Adrenal gland (tissue), 9 donors: ENCODE measurements at regions not wholly inside any gene's neighbourhood (a gene's known extent, or its start where the extent isn't known, plus 50 kb on each side); places are given as distances from the start of the nearest gene placed in this dataset.

Source experiments
- DNase-seq, 7 donors: peaks; one replicate each; pipeline ENCODE4 v3.0.0-alpha.2; 2019 to 2020
- H3K27ac ChIP-seq, 5 donors: fragments of 200-600 bp; sonication (generic) in 4 of 5; 1 replicate in 3 of 5; 2 replicates in 2 of 5; pipeline versions ENCODE4 v1.5.1 to v1.8.0; 2016 to 2020; ENCODE audit warnings: mild to moderate bottlenecking in 1 of 5
- H3K27me3 ChIP-seq: fragments of 200-600 bp; 2 replicates; pipeline ENCODE4 v1.8.0; 2021
- H3K36me3 ChIP-seq, 2 donors: fragments of 200-600 bp; replicated peaks in 1 of 2; 1 replicate in 1 of 2; 2 replicates in 1 of 2; pipeline versions ENCODE4 v1.5.1 to v1.8.0; 2018 to 2022
- H3K4me1 ChIP-seq, 2 donors: fragments of 200-600 bp; replicated peaks in 1 of 2; 1 replicate in 1 of 2; 2 replicates in 1 of 2; pipeline versions ENCODE4 v1.5.1 to v1.8.0; 2018 to 2021
- H3K4me3 ChIP-seq, 4 donors: fragments of 200-600 bp; sonication (generic) in 3 of 4; one replicate each; pipeline ENCODE4 v1.5.1; 2016 to 2018
- H3K9me3 ChIP-seq, 3 donors: fragments of 200-600 bp; sonication (generic) in 1 of 3; replicated peaks in 1 of 3; 1 replicate in 2 of 3; 2 replicates in 1 of 3; pipeline versions ENCODE4 v1.5.1 to v1.8.0; 2016 to 2021
- POLR2A ChIP-seq, 2 donors: fragments of 450-650 bp; IDR thresholded peaks; one replicate each; pipeline ENCODE4 v1.6.1; 2017; ENCODE audit warnings: antibody characterized with exemption in 2 of 2, mild to moderate bottlenecking in 2 of 2, moderate library complexity in 1 of 2
- WGBS, 4 donors: extraction: QIAGEN DNeasy Blood & Tissue Kit in 2 of 4; methylation state at CpG; one replicate each; pipeline versions ENCODE4 v1.1.5 to v1.1.7; 2013 to 2017; 5-methylcytosine and 5-hydroxymethylcytosine counted together
- intact Hi-C, 2 donors: fragments of 100-400 bp; cut with DNase I; formaldehyde crosslinking; loops; one replicate each; pipeline versions ENCODE4 v1.14.1 to v1.15.0; 2022 to 2023
- TF ChIP-seq, protein P1 (sequence below), 6 experiments: fragments of 450-650 bp in 4 of 6; fragments of 200-600 bp in 2 of 6; sonication (generic) in 1 of 6; IDR thresholded peaks; 1 replicate in 5 of 6; 2 replicates in 1 of 6; pipeline versions ENCODE4 v1.5.1 to v1.8.0; 2016 to 2021; ENCODE audit warnings: antibody characterized with exemption in 6 of 6, mild to moderate bottlenecking in 2 of 6, moderate library complexity in 1 of 6
- donor health status: healthy with polysubstance abuse.
- donor health status: Bipolar disorder and iron deficiency.
- donor health status: DM: yes; HTN: yes; CAD: no.
- donor health status: DM: no; HTN: no; CAD: no.
- donor health status: DM: no; HTN: no; CAD: no.

DNA sequence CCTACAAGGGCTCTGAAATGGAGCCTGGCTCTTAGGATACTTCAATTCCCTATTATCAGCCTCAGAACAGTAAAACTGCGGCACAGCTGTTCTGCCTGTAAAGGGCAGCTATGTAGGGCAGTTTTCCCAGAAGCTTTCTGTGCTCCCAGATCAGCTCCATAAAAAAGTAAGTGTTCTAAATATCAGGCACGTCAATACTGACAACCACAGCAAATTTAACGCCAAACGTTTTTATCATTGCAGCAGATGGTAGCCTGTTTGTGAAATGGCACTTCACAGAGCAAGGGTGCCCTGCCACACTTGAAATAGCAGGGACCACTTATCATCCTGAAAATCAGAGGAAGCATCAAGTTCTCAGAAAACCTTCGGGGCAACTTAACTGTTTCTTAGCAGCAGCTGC, 54.8 kb upstream of the PTHLH start:
- WGBS, 4 donors: 23 to 39% (median 35%) methylated on average over 3 to 5 of the region's 5 CpGs
- no peak for DNase-seq
- intact Hi-C loops: no loop called here
- Histone ChIP-seq H3K27ac (no peak overlapping the region), H3K4me1 (no peaks in the 10 kb centered on the region), H3K27me3 (no peaks in the 10 kb centered on the region), H3K9me3 (no peaks in the 10 kb centered on the region), H3K36me3 (no peaks in the 10 kb centered on the region), H3K4me3 (no peak overlapping the region)
- TF ChIP-seq, protein P1, sequence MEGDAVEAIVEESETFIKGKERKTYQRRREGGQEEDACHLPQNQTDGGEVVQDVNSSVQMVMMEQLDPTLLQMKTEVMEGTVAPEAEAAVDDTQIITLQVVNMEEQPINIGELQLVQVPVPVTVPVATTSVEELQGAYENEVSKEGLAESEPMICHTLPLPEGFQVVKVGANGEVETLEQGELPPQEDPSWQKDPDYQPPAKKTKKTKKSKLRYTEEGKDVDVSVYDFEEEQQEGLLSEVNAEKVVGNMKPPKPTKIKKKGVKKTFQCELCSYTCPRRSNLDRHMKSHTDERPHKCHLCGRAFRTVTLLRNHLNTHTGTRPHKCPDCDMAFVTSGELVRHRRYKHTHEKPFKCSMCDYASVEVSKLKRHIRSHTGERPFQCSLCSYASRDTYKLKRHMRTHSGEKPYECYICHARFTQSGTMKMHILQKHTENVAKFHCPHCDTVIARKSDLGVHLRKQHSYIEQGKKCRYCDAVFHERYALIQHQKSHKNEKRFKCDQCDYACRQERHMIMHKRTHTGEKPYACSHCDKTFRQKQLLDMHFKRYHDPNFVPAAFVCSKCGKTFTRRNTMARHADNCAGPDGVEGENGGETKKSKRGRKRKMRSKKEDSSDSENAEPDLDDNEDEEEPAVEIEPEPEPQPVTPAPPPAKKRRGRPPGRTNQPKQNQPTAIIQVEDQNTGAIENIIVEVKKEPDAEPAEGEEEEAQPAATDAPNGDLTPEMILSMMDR (IDR thresholded peaks at IDR 0.05): no peak
- no peak for TF ChIP-seq POLR2A (IDR thresholded peaks at IDR 0.05)

DNA sequence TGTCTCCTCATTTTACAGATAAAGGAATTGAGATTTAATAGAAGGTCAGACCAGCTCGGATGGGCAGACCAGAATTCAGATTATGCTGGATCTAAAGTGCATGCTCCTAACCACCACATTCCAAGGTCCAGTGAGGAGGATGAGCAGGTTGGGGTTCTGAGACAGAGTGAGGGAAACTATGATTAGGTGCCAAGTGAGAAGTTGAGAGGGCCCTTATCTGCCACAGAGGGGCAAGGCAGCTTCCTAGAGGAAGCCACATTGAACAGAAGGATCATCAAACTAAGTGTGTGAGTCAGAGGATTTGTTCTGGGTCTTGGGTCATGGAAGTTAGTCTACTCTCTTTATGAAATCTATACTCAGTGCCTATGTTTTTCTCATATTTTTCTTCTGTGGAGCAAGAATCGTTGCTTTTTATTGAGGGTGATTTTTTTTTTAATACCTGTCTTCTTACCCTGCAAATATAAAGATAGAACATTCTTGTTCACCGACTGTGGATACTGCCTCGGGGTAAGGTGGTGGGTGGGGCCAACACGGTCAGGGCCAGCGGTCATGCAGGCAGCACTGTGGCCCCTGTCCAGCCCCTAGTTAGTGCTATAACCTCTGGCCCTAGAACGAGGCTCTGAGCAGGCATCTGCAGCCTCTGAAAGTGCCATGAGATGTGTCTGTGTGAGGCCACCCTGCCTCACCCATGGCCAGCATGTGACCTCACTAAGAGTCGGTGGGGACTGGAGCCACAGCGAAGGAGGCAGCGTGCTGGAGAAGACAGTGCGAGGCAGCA, 55.6 kb upstream of the PTHLH start:
- 73 to 76% (median 75%) methylated on average over 11 of the region's 11 CpGs for WGBS, 4 donors
- Histone ChIP-seq H3K27me3 (no peaks in the 10 kb centered on the region), H3K27ac (no peak overlapping the region), H3K4me1 (no peaks in the 10 kb centered on the region), H3K4me3 (no peak overlapping the region), H3K36me3 (no peaks in the 10 kb centered on the region), H3K9me3 (no peaks in the 10 kb centered on the region)
- intact Hi-C loops: no loop called here
- no peak for DNase-seq
- TF ChIP-seq, protein P1 (IDR thresholded peaks at IDR 0.05): no peak
- no peak for TF ChIP-seq POLR2A (IDR thresholded peaks at IDR 0.05)

DNA sequence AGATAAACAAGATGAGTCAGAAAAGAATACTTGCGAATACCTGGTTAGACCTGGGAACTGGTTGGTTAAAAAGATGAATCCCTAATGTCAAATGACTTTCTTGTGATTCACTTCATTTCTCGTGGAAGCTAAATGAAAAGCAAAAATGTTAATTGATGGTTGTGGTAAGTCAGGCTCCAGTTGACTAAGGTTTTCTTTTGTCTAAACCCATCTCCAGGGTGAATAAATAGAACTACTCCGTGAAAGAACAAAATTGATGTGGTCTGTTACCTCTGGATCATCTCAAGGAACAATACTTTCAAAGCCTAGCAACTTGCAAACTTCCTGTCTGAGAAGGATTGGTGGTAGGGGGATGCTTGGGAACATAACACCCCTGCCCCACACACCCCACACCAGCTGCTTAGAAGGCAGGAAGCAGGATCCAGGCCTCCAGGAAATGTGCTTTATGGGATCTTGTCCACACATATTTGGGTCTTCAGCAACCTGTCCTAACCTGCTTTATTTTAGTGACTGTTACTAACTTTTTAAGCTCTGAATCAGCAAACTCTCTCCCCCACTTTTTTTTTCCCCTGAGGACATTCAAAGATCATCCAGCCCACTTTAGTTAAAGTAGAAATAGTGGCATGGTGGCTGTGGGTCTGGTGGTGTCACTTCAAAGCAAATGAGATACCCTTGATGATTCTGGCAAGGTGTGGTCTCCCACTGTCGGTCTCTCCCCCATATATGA, 60.4 kb upstream of the PTHLH start:
- Histone ChIP-seq H3K27ac (no peak overlapping the region), H3K4me1 (no peaks in the 10 kb centered on the region), H3K27me3 (no peaks in the 10 kb centered on the region), H3K36me3 (no peaks in the 10 kb centered on the region), H3K4me3 (no peak overlapping the region), H3K9me3 (no peaks in the 10 kb centered on the region)
- intact Hi-C loops: no loop called here
- no peak for DNase-seq
- 72 to 75% (median 74%) methylated on average over 4 of the region's 4 CpGs for WGBS, 4 donors
- TF ChIP-seq, protein P1 (IDR thresholded peaks at IDR 0.05): no peak
- no peak for TF ChIP-seq POLR2A (IDR thresholded peaks at IDR 0.05)

DNA sequence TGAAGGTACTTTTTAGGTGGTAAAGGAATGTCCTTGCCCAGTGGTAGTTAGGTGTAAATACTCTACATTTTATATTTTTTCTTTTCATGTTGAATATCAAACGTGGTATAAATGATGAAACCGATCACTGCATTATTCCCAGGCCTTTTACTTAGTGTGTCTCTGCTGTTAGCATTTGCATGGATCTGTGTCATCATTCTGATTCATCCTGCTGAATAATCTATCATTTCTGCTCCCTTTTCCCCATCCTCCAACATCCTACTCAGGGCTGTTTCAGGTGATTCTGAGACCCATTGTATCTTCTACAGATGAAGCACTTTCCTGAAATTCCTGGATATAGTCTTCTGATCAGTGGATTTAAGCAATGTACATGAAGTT, 61.0 kb upstream of the PTHLH start:
- 73 to 88% (median 84%) methylated on average over 2 of the region's 2 CpGs for WGBS, 4 donors
- Histone ChIP-seq H3K4me3 (no peak overlapping the region), H3K27me3 (no peaks in the 10 kb centered on the region), H3K9me3 (no peaks in the 10 kb centered on the region), H3K36me3 (no peaks in the 10 kb centered on the region), H3K4me1 (no peaks in the 10 kb centered on the region), H3K27ac (no peak overlapping the region)
- no peak for TF ChIP-seq POLR2A (IDR thresholded peaks at IDR 0.05)
- TF ChIP-seq, protein P1 (IDR thresholded peaks at IDR 0.05): peak in 1 of 6 experiments; percentile 5
- DNase-seq: no peak
- intact Hi-C loops: no loop called here
